ENCODE measurements at regions not wholly inside any gene's neighbourhood (a gene's known extent, or its start where the extent isn't known, plus 50 kb on each side); places are given as distances from the start of the nearest gene placed in this dataset.

DNA sequence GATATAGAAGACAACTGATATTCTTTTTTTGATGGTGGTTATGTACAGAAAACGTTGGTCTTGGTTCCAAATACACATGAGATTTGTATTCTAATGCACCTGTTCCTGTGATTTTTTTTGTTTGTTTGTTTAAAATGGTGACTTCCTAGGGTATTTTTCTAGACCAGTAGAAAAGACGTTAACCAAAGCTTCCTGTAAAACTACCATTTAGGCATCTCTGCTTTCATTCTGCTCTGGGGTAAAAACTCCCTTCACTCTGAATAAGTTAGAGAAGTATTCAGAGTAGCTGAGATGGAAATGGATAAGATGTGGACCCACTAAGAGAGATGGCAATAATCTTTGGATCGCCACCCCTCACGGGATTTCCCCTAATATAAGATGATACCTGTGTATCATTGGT lies 343.2 kb upstream of the KLF3 start:
- intact Hi-C loops (cut with DNase I; ENCODE audit: low total_unique reads): loop anchor here (5.0 to 10.0 kb wide), 2 partner anchors 356 to 404 kb away; no protein-coding TSS in a partner anchor
- Histone ChIP-seq H3K4me3 (no peak overlapping the region), H3K27me3 (replicated peaks in 1 of 7) (no peaks in the 10 kb centered on the region), H3K27ac (peak overlapping the region in 4 of 8 donors; percentile 89 to 93 (median 92)), H3K36me3 (no peaks in the 10 kb centered on the region), H3K4me1 (peaks cover 18 to 39% (median 23%) of the 10 kb centered on the region in 6 donors), H3K9me3 (peaks cover 0 to 7% (median 0%) of the 10 kb centered on the region in 8 donors)
- WGBS, 5 donors: 62 to 69% (median 67%) methylated on average over 4 of the region's 4 CpGs
- no peak for DNase-seq
- no peak for TF ChIP-seq POLR2A (IDR thresholded peaks at IDR 0.05)
- TF ChIP-seq, protein P1, sequence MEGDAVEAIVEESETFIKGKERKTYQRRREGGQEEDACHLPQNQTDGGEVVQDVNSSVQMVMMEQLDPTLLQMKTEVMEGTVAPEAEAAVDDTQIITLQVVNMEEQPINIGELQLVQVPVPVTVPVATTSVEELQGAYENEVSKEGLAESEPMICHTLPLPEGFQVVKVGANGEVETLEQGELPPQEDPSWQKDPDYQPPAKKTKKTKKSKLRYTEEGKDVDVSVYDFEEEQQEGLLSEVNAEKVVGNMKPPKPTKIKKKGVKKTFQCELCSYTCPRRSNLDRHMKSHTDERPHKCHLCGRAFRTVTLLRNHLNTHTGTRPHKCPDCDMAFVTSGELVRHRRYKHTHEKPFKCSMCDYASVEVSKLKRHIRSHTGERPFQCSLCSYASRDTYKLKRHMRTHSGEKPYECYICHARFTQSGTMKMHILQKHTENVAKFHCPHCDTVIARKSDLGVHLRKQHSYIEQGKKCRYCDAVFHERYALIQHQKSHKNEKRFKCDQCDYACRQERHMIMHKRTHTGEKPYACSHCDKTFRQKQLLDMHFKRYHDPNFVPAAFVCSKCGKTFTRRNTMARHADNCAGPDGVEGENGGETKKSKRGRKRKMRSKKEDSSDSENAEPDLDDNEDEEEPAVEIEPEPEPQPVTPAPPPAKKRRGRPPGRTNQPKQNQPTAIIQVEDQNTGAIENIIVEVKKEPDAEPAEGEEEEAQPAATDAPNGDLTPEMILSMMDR (IDR thresholded peaks at IDR 0.05 in 8 of 11, conservative IDR thresholded peaks at IDR 0.05 in 3 of 11): no peak
- no peak for TF ChIP-seq POLR2AphosphoS5 (IDR thresholded peaks at IDR 0.05)

- intact Hi-C loops (cut with DNase I; ENCODE audit: low total_unique reads): loop anchor here (5.0 to 10.0 kb wide), 2 partner anchors 355 to 402 kb away; no protein-coding TSS in a partner anchor
- peak overlapping the region in 2 of 8 donors; percentile 4 to 30 for H3K27ac ChIP-seq
- H3K36me3 ChIP-seq: no peaks in the 10 kb centered on the region
- H3K27me3 ChIP-seq (replicated peaks in 1 of 7): no peaks in the 10 kb centered on the region
- 54 to 81% (median 79%) methylated on average over 4 of the region's 4 CpGs for WGBS, 5 donors
- H3K9me3 ChIP-seq: peaks cover 0 to 13% (median 2%) of the 10 kb centered on the region in 8 donors
- no peak overlapping the region for H3K4me3 ChIP-seq
- H3K4me1 ChIP-seq: peaks cover 18 to 37% (median 23%) of the 10 kb centered on the region in 6 donors
- DNase-seq: no peak
- TF ChIP-seq POLR2AphosphoS5 (IDR thresholded peaks at IDR 0.05) (no peak), POLR2A (IDR thresholded peaks at IDR 0.05) (no peak)
- TF ChIP-seq, protein P1 (IDR thresholded peaks at IDR 0.05 in 8 of 11, conservative IDR thresholded peaks at IDR 0.05 in 3 of 11): no peak
These were observed 341.3 kb upstream of the KLF3 start for GRCh38 chr4:38322714-38323113.

DNA sequence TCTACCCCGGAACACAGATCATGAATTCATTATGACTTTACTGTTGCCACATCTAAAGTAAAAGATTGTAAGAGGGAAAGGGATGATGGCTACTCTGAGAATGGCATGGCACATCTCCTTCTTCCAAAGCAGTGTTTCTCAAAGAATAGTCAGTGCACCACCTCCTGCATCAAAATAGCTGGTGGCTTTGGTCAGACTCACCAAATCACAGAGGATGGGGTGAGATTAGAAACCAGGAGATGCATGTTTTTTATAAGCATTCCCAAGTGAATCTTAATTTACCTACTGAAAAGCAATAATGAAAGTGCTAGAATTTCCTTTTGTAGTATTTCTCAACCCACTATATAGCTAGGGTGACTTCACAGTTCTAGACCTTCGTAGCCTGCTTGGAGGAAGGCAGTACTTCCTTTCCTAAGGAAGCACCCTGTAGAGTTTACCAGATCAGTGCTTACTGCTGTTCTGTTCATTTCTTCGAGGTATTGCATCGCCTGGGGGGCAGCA lies 340.8 kb upstream of the KLF3 start:
- intact Hi-C loops (cut with DNase I; ENCODE audit: low total_unique reads): loop anchor here (5.0 to 10.0 kb wide), 2 partner anchors 354 to 402 kb away; no protein-coding TSS in a partner anchor

More for the DNA sequence above, 340.8 kb upstream of the KLF3 start:
- no peak for DNase-seq
- no peaks in the 10 kb centered on the region for H3K27me3 ChIP-seq (replicated peaks in 1 of 7)
- H3K9me3 ChIP-seq: peaks cover 0 to 13% (median 2%) of the 10 kb centered on the region in 8 donors
- WGBS, 5 donors: 53 to 66% (median 58%) methylated on average over 4 of the region's 4 CpGs
- H3K27ac ChIP-seq: peak overlapping the region in 1 of 8 donors; percentile 30
- no peak overlapping the region for H3K4me3 ChIP-seq
- no peaks in the 10 kb centered on the region for H3K36me3 ChIP-seq
- H3K4me1 ChIP-seq: peaks cover 16 to 38% (median 22%) of the 10 kb centered on the region in 6 donors
- TF ChIP-seq POLR2AphosphoS5 (IDR thresholded peaks at IDR 0.05): no peak
- no peak for TF ChIP-seq POLR2A (IDR thresholded peaks at IDR 0.05)
- TF ChIP-seq, protein P1 (IDR thresholded peaks at IDR 0.05 in 8 of 11, conservative IDR thresholded peaks at IDR 0.05 in 3 of 11): no peak

Data from spleen (tissue), 11 donors.